NOMO-1 (cell line): ENCODE measurements at regions not wholly inside any gene's neighbourhood (a gene's known extent, or its start where the extent isn't known, plus 50 kb on each side); places are given as distances from the start of the nearest gene placed in this dataset.

Experiments used
- DNase-seq, 2 experiments: peaks; one replicate each; lab custom pipeline; 2025; ENCODE audit not compliant: unreplicated experiment in 2 of 2; lab: John Stamatoyannopoulos, UW

GRCh38 chr4:10181745-10182445 is 65.3 kb upstream of the WDR1 start:
- DNase-seq, result no peak

GRCh38 chr4:10180927-10181744 is 64.5 kb upstream of the WDR1 start:
- DNase-seq, result peak; percentile 27 to 92

DNA sequence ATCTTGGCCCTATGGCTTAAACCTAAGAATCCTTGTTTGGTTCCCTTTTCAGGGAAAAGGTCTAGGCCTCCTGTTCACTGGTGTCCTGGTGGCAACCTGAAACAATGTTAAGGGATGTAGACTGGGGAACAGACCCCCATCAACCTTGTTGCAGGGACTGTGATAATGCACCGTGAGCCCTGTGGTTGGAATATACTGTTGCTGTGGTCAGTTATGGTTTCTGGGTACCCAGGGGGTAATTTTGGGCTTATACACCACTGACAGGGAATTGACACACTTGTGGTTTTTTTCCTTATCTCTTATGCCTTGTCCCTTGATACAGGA is 64.0 kb upstream of the WDR1 start:
- DNase-seq, result no peak

GRCh38 chr4:10179957-10180602 is 63.5 kb upstream of the WDR1 start:
- no peak for DNase-seq

DNA sequence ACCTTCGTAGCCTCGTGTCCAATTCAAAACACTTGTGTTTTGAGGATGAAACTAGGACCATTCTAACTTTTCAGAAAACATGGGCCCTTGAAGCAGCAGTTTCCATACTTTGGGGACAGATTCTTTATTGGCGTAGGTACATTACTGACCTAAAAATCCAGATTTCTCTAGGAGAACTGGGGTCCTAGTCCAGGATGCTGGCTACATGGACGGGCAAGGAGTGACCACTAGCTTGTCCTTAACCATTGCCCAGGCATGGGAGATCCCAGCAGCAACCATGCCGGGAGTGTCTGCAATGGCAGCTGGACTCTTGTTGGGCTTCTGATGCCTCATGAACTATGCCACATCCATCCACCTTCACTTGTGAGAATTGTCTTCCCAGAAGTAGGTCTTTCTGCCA is 62.2 kb upstream of the WDR1 start:
- no peak for DNase-seq

- no peak for DNase-seq
Measured at GRCh38 chr4:10175626-10176025, 59.0 kb upstream of the WDR1 start.

GRCh38 chr4:10173754-10174749 is 57.5 kb upstream of the WDR1 start:
- no peak for DNase-seq

- DNase-seq, result no peak
Measured at GRCh38 chr4:10173037-10173753, 56.6 kb upstream of the WDR1 start.

GRCh38 chr4:10172278-10172921 is 55.8 kb upstream of the WDR1 start:
- no peak for DNase-seq

- DNase-seq, result peak in 1 of 2 experiments; percentile 20
Measured at GRCh38 chr4:10171055-10171454, 54.5 kb upstream of the WDR1 start.

GRCh38 chr4:10169839-10170387 is 53.3 kb upstream of the WDR1 start:
- no peak for DNase-seq

GRCh38 chr4:10168151-10168550 is 51.6 kb upstream of the WDR1 start:
- no peak for DNase-seq

DNA sequence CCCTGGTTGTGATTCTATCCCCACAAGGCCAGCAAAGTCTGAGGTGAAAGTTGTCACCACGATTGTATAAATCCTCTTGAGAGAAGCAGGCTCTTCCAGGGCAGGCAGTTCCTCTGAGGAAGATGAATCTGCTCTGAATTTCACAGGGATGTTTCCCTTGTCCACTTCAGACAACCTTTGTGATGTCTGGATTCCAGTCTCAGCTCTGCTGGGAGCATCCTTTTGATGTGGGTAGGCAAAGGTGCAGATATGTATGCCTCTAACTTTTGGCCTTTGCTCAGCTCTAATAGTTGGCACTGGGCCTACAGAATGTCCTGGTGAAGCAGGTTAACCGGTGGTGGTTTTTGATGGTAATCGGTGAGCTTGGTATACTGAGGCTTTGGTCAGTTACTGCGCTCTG is 50.6 kb upstream of the WDR1 start:
- DNase-seq, result no peak
